Heart left ventricle (tissue), 16 donors: ENCODE measurements at regions not wholly inside any gene's neighbourhood (a gene's known extent, or its start where the extent isn't known, plus 50 kb on each side); places are given as distances from the start of the nearest gene placed in this dataset.
A peak's percentile ranks its signal among the peaks of the same experiment; 100 is the strongest.

Source experiments
- ATAC-seq, 4 donors: fragments of 200-7000 bp; cut with Tn5 transposase; one replicate each; pipeline ENCODE4 v1.9.1; 2020 to 2022; ENCODE audit warnings: moderate library complexity in 4 of 4, mild to moderate bottlenecking in 3 of 4, moderate number of reproducible peaks in 1 of 4
- DNase-seq, 5 donors: peaks; one replicate each; pipeline ENCODE4 v3.0.0-alpha.2; 2020
- H3K27ac ChIP-seq, 12 donors: fragments of 200-600 bp; sonication (generic) in 4 of 12; one replicate each; pipeline versions ENCODE4 v1.5.0 to v1.8.0; 2016 to 2022; ENCODE audit warnings: mild to moderate bottlenecking in 2 of 12
- H3K27me3 ChIP-seq, 9 donors: fragments of 200-600 bp; sonication (generic) in 2 of 9; one replicate each; pipeline versions ENCODE4 v1.5.1 to v1.8.0; 2016 to 2022; ENCODE audit warnings: mild to moderate bottlenecking in 3 of 9
- H3K36me3 ChIP-seq, 9 donors: fragments of 200-600 bp; sonication (generic) in 2 of 9; one replicate each; pipeline versions ENCODE4 v1.5.0 to v1.8.0; 2018 to 2022; ENCODE audit warnings: mild to moderate bottlenecking in 2 of 9
- H3K4me1 ChIP-seq, 12 donors: fragments of 200-600 bp; sonication (generic) in 4 of 12; one replicate each; pipeline versions ENCODE4 v1.5.0 to v1.8.0; 2016 to 2022; ENCODE audit warnings: mild to moderate bottlenecking in 3 of 12
- H3K4me3 ChIP-seq, 12 donors: fragments of 200-600 bp; sonication (generic) in 4 of 12; one replicate each; pipeline versions ENCODE4 v1.5.0 to v1.8.0; 2017 to 2022; ENCODE audit warnings: mild to moderate bottlenecking in 9 of 12, moderate library complexity in 4 of 12
- H3K9me3 ChIP-seq, 12 donors: fragments of 200-600 bp; sonication (generic) in 4 of 12; one replicate each; pipeline versions ENCODE4 v1.5.0 to v1.8.0; 2016 to 2022; ENCODE audit warnings: mild to moderate bottlenecking in 1 of 12
- CTCF ChIP-seq, 12 donors: fragments of 200-600 bp; sonication (generic) in 4 of 12; IDR thresholded peaks; one replicate each; pipeline versions ENCODE4 v1.5.0 to v1.8.0; 2018 to 2022; ENCODE audit warnings: antibody characterized with exemption in 12 of 12, mild to moderate bottlenecking in 5 of 12
- POLR2A ChIP-seq, 2 donors: fragments of 450-650 bp; IDR thresholded peaks; one replicate each; pipeline ENCODE4 v1.6.1; 2017; ENCODE audit warnings: antibody characterized with exemption in 2 of 2, mild to moderate bottlenecking in 2 of 2, moderate library complexity in 2 of 2
- WGBS, 4 donors: extraction: QIAGEN DNeasy Blood & Tissue Kit in 2 of 4; methylation state at CpG; one replicate each; pipeline versions ENCODE4 v1.1.5 to v1.1.7; 2013 to 2018; 5-methylcytosine and 5-hydroxymethylcytosine counted together
- intact Hi-C, 10 donors: fragments of 100-400 bp; cut with DNase I; formaldehyde crosslinking; loops; one replicate each; pipeline versions ENCODE4 v1.11.1 to v1.14.2; 2022
- donor health status: ischemic (EF 13 %, LVEDD 7.1; RV severe dilation, severe dysfunction).
- donor health status: healthy with polysubstance abuse.
- donor health status: DM: no; HTN: yes; CAD: no.
- donor health status: DM: no; HTN: no; CAD: no.
- donor health status: ischemic (EF 25% LVEDD 6.9; RV normal size, moderate dysfunction).
- donor health status: ischemic (EF 25% LVEDD 5.7; RV mildly dilated, moderate dysfunction).
- donor health status: healthy.
- donor health status: DM: yes; HTN: yes; CAD: no.
- donor health status: ischemic (EF 35%, LVEDD 5.7; RV mildly dilated, moderate dysfunction).
- donor health status: nonischemic (EF 11% LVEDD 7.7; RV severe dilation, severe dysfunction).
- donor health status: DM: yes; HTN: yes; CAD: no.
- donor health status: PGD.
- donor health status: ischemic (EF 29% LVEDD 5.4; RV normal size, mild dysfunction).
- donor health status: nonischemic (EF 23%, LVEDD 6.1; RV moderate dilation, normal function).

- TF ChIP-seq CTCF (IDR thresholded peaks at IDR 0.05) (no peak), POLR2A (IDR thresholded peaks at IDR 0.05) (no peak)
- WGBS, 4 donors = 63 to 80% (median 65%) methylated on average over 9 to 12 of the region's 12 CpGs
- H3K4me1 ChIP-seq = no peaks in the 10 kb centered on the region
- H3K4me3 ChIP-seq = no peak overlapping the region
- ATAC-seq = no peak
- DNase-seq = no peak
- H3K36me3 ChIP-seq = no peaks in the 10 kb centered on the region
- H3K9me3 ChIP-seq = no peaks in the 10 kb centered on the region
- H3K27me3 ChIP-seq = peaks cover 0 to 15% (median 3%) of the 10 kb centered on the region in 9 donors
- intact Hi-C loops = no loop called here
- no peak overlapping the region for H3K27ac ChIP-seq
Observed at GRCh38 chr20:24872291-24873024, 76.6 kb upstream of the CST7 start.

- Histone ChIP-seq H3K36me3 (no peaks in the 10 kb centered on the region), H3K4me3 (no peak overlapping the region), H3K4me1 (no peaks in the 10 kb centered on the region), H3K27me3 (peaks cover 0 to 15% (median 3%) of the 10 kb centered on the region in 9 donors), H3K27ac (no peak overlapping the region), H3K9me3 (no peaks in the 10 kb centered on the region)
- no peak for TF ChIP-seq POLR2A (IDR thresholded peaks at IDR 0.05)
- TF ChIP-seq CTCF (IDR thresholded peaks at IDR 0.05) = no peak
- intact Hi-C loops = no loop called here
- WGBS, 4 donors = 59 to 69% (median 62%) methylated on average over 14 to 26 of the region's 26 CpGs
- ATAC-seq (peak in 1 of 4 donors; percentile 13), DNase-seq (no peak)
Observed at GRCh38 chr20:24873025-24873620, 75.9 kb upstream of the CST7 start.

- intact Hi-C loops = no loop called here
- no peak overlapping the region for H3K4me3 ChIP-seq
- H3K9me3 ChIP-seq = no peaks in the 10 kb centered on the region
- H3K4me1 ChIP-seq = no peaks in the 10 kb centered on the region
- ATAC-seq (no peak), DNase-seq (no peak)
- TF ChIP-seq CTCF (IDR thresholded peaks at IDR 0.05) = no peak
- no peak for TF ChIP-seq POLR2A (IDR thresholded peaks at IDR 0.05)
- H3K27ac ChIP-seq = no peak overlapping the region
- peaks cover 0 to 15% (median 3%) of the 10 kb centered on the region in 9 donors for H3K27me3 ChIP-seq
- H3K36me3 ChIP-seq = no peaks in the 10 kb centered on the region
- 68 to 86% (median 80%) methylated on average over 5 to 7 of the region's 7 CpGs for WGBS, 4 donors
Observed at GRCh38 chr20:24875078-24875477, 74.0 kb upstream of the CST7 start.

- no peaks in the 10 kb centered on the region for H3K4me1 ChIP-seq
- peaks cover 0 to 17% (median 6%) of the 10 kb centered on the region in 12 donors for H3K9me3 ChIP-seq
- no peaks in the 10 kb centered on the region for H3K36me3 ChIP-seq
- H3K27ac ChIP-seq = no peak overlapping the region
- no peak for DNase-seq
- intact Hi-C loops = no loop called here
- WGBS, 4 donors = 94 to 96% (median 94%) methylated on average over 1 of the region's 1 CpG
- no peak overlapping the region for H3K4me3 ChIP-seq
- TF ChIP-seq CTCF (IDR thresholded peaks at IDR 0.05) = no peak
- no peak for TF ChIP-seq POLR2A (IDR thresholded peaks at IDR 0.05)
- ATAC-seq = no peak
- peaks cover 0 to 7% (median under 1%) of the 10 kb centered on the region in 9 donors for H3K27me3 ChIP-seq
Observed at GRCh38 chr20:24877652-24878051, 71.4 kb upstream of the CST7 start.
